ENCODE measurements at regions not wholly inside any gene's neighbourhood (a gene's known extent, or its start where the extent isn't known, plus 50 kb on each side); places are given as distances from the start of the nearest gene placed in this dataset.

GRCh38 chr6:62626661-62627060 lies 340.6 kb upstream of the KHDRBS2 start:
- TF ChIP-seq, protein P1, sequence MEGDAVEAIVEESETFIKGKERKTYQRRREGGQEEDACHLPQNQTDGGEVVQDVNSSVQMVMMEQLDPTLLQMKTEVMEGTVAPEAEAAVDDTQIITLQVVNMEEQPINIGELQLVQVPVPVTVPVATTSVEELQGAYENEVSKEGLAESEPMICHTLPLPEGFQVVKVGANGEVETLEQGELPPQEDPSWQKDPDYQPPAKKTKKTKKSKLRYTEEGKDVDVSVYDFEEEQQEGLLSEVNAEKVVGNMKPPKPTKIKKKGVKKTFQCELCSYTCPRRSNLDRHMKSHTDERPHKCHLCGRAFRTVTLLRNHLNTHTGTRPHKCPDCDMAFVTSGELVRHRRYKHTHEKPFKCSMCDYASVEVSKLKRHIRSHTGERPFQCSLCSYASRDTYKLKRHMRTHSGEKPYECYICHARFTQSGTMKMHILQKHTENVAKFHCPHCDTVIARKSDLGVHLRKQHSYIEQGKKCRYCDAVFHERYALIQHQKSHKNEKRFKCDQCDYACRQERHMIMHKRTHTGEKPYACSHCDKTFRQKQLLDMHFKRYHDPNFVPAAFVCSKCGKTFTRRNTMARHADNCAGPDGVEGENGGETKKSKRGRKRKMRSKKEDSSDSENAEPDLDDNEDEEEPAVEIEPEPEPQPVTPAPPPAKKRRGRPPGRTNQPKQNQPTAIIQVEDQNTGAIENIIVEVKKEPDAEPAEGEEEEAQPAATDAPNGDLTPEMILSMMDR (IDR thresholded peaks at IDR 0.05; ENCODE audit: poor library complexity, severe bottlenecking): no peak
- TF ChIP-seq EZH2 (IDR thresholded peaks at IDR 0.05; ENCODE audit: borderline replicate concordance, insufficient read depth, low read length, poor library complexity, severe bottlenecking): no peak
- no peak for TF ChIP-seq POLR2AphosphoS5 (IDR thresholded peaks at IDR 0.05)
- no peak for TF ChIP-seq REST (IDR thresholded peaks at IDR 0.05; ENCODE audit: borderline replicate concordance)

Measured in neural cell (in vitro differentiated cells).